BJ (cell line): ENCODE measurements at regions not wholly inside any gene's neighbourhood (a gene's known extent, or its start where the extent isn't known, plus 50 kb on each side); places are given as distances from the start of the nearest gene placed in this dataset.
"Not testable (repeated sequence)": the region's sequence is repeated elsewhere in the genome, so short reads cannot be mapped to it uniquely, and the experiment has no call there.

Source experiments
- CTCF ChIA-PET: fragments of 350-600 bp; formaldehyde crosslinking; extraction: SDS; loops from one replicate; lab custom pipeline; 2021; ENCODE audit warnings: antibody characterized with exemption, inconsistent platforms; lab: Yijun Ruan, JAX
- POLR2A ChIA-PET: fragments of 300-600 bp; sonication (Branson Sonifier 250); formaldehyde crosslinking; extraction: SDS; loops from one replicate; lab custom pipeline; 2021; ENCODE audit warnings: antibody characterized with exemption; lab: Charles Lee
- DNase-seq: peaks from one replicate; pipeline ENCODE4 v3.0.0-alpha.2; 2011; ENCODE audit warnings: low read depth
- H3K27me3 ChIP-seq: 2 replicates; pipeline ENCODE4 v1.6.0; 2011; ENCODE audit warnings: low read length; ENCODE audit not compliant: control insufficient read depth, insufficient read depth
- H3K36me3 ChIP-seq: 2 replicates; pipeline ENCODE4 v1.5.1; 2011; ENCODE audit warnings: low read length; ENCODE audit not compliant: control insufficient read depth, insufficient read depth
- H3K4me3 ChIP-seq: 2 replicates; pipeline ENCODE4 v1.5.1; 2011; ENCODE audit warnings: low read depth, mild to moderate bottlenecking, control low read depth, low read length
- TF ChIP-seq, protein P1 (sequence below): IDR thresholded peaks from 2 replicates; pipeline ENCODE4 v1.5.1; 2011; ENCODE audit warnings: low read depth, mild to moderate bottlenecking, control low read depth, inconsistent platforms, low read length, moderate library complexity; ENCODE audit not compliant: insufficient read depth

DNA sequence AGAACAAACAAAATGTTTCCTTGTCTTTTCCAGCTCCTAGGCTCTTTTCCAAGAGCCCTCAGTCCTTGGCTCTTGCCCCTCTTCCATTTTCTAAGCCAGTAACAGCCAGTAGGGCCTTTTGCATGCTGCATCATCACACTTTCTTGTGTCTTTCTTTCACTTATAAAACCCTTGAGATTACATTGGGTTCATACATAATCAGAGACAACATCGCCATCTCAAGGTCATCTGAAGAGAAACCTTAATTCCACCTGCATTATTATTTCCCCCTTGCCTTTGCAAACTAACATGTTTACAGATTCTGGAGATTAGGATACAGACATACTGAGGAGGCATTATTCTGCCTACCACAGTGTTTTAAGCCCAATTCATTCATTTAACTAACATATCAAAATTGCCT lies 697.3 kb downstream of the TRIB2 start:
- ChIA-PET CTCF (no interaction called here), POLR2A (no interaction called here)
- Histone ChIP-seq H3K36me3 (no peaks in the 10 kb centered on the region), H3K4me3 (no peak overlapping the region), H3K27me3 (no peaks in the 10 kb centered on the region)
- TF ChIP-seq, protein P1, sequence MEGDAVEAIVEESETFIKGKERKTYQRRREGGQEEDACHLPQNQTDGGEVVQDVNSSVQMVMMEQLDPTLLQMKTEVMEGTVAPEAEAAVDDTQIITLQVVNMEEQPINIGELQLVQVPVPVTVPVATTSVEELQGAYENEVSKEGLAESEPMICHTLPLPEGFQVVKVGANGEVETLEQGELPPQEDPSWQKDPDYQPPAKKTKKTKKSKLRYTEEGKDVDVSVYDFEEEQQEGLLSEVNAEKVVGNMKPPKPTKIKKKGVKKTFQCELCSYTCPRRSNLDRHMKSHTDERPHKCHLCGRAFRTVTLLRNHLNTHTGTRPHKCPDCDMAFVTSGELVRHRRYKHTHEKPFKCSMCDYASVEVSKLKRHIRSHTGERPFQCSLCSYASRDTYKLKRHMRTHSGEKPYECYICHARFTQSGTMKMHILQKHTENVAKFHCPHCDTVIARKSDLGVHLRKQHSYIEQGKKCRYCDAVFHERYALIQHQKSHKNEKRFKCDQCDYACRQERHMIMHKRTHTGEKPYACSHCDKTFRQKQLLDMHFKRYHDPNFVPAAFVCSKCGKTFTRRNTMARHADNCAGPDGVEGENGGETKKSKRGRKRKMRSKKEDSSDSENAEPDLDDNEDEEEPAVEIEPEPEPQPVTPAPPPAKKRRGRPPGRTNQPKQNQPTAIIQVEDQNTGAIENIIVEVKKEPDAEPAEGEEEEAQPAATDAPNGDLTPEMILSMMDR: no peak
- DNase-seq: no peak

DNA sequence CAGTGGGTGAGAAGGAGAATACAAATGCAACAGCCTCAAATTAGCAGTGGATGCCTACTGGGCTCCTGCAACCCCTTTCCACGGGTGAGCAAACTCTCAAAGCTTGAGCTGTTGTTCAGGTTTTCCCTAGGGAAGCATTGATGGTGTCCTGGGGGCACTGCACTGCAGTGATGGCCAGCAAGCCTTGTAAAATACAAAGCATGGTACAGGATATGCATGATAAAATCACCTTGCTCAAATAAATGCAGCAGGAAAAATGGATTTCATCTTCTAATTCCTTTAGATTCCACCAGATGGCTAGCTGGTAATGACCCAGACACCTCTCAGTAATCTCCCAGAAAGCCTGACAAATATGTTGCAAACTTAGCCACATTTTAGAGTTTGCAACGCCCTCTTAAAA lies 698.2 kb downstream of the TRIB2 start:
- no peak overlapping the region for H3K4me3 ChIP-seq
- TF ChIP-seq, protein P1: no peak
- CTCF ChIA-PET: no interaction called here

DNA sequence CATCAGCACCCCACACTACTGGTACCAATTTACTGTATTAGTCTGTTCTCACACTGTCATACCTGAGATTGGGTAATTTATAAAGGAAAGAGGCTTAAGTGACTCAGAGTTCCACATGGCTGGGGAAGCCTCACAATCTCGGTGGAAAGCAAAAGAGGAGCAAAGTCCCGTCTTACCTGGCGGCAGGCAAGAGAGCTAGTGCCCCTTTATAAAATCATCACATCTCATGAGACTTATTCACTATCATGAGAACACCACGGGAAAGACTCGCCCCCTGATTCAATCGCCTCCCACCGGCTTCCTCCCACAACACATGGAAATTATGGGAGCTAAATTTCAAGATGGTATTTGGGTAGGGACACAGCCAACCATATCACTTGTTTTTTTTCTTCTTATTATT lies 717.2 kb downstream of the TRIB2 start:
- POLR2A ChIA-PET: no interaction called here
- CTCF ChIA-PET: no interaction called here

More for the DNA sequence above, 698.2 kb downstream of the TRIB2 start:
- no peak for DNase-seq
- H3K27me3 ChIP-seq: no peaks in the 10 kb centered on the region
- POLR2A ChIA-PET: no interaction called here
- H3K36me3 ChIP-seq: no peaks in the 10 kb centered on the region

DNA sequence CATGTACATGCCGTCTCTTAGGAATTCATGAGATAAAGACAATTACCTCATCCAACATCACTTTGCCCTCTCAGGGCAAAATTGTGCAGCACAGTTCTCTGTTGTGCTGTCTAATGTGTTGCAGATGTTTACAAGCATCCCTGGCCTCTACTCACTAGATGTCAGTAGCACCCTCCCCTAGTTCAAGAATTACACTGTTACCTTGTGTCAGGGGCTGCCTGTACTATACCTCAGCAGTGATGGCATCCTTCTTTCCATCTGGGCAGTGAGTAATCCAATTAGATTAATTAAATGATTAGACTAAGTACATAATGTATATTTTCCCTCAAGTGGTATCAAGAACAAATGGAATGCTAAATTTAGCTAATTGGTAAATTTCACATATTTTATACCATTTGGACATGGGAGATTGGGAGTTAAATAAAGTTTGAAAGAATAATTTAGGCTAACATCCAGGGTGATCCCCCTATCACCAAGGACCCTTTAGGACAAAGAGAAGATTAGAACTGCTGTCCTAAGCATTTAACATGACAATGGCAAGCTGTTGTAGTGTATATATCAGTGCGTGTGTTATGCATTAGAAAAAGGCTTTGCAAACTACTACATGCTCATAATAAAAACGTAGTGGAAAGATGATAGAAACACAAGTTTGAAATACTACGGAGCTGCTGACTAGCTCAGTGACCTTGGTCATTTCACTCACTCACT lies 727.0 kb downstream of the TRIB2 start:
- H3K4me3 ChIP-seq, CTCF ChIA-PET, H3K27me3 ChIP-seq, DNase-seq, POLR2A ChIA-PET, H3K36me3 ChIP-seq: not testable (repeated sequence)

More for the DNA sequence above, 717.2 kb downstream of the TRIB2 start:
- Histone ChIP-seq H3K36me3 (no peaks in the 10 kb centered on the region), H3K4me3 (no peak overlapping the region), H3K27me3 (no peaks in the 10 kb centered on the region)
- TF ChIP-seq, protein P1: no peak
- no peak for DNase-seq

DNA sequence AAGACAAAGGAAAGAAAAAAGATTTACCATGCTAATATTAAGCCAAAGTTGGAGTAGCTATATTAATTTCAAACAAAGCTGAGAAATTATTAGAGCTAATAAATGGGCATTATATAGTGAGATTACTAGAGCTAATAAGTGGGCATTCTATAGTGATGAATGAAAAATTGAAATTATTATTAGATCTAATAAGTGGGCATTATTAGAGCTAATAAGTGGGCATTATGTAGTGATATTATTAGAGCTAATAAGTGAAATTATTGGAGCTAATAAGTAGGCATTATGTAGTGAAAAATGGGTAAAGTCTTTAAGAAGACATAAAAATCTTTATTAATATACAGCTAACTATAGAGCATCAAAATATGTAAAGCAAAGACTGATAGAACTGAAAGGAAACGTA lies 745.7 kb downstream of the TRIB2 start:
- ChIA-PET CTCF (no interaction called here), POLR2A (no interaction called here)
- TF ChIP-seq, protein P1: no peak
- H3K27me3 ChIP-seq: no peaks in the 10 kb centered on the region
- H3K36me3 ChIP-seq: no peaks in the 10 kb centered on the region
- H3K4me3 ChIP-seq: no peak overlapping the region
- no peak for DNase-seq

DNA sequence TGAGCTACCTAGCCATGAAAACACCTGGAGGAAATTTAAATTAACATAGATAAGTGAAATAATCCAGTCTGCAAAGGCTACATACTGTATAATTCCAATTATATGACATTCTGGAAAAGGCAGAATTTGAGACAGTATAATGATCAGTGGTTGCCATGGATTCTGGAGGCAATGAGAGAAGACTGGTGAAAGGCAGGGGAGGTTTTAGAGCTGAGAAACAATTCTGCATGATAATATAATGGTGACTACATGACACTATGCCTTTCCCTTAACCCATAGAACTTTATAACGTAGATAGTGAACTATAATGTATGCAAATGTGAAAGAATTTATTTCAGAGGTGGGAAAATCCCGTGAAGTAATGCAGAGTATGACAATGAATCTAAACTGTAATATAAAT lies 749.3 kb downstream of the TRIB2 start:
- no peak for DNase-seq
- ChIA-PET POLR2A (no interaction called here), CTCF (no interaction called here)
- H3K36me3 ChIP-seq: no peaks in the 10 kb centered on the region
- TF ChIP-seq, protein P1: no peak
- no peaks in the 10 kb centered on the region for H3K27me3 ChIP-seq
- H3K4me3 ChIP-seq: no peak overlapping the region
